Fibroblast of lung (primary cell): ENCODE measurements at regions not wholly inside any gene's neighbourhood (a gene's known extent, or its start where the extent isn't known, plus 50 kb on each side); places are given as distances from the start of the nearest gene placed in this dataset.

Experiments used
- CTCF ChIP-seq, 2 donors: IDR thresholded peaks in 1 of 2; conservative IDR thresholded peaks in 1 of 2; 1 replicate in 1 of 2; 2 replicates in 1 of 2; pipeline ENCODE4 v1.5.1; 2011 to 2012; ENCODE audit warnings: low read length in 2 of 2, control low read depth in 1 of 2, inconsistent platforms in 1 of 2, low read depth in 1 of 2, mild to moderate bottlenecking in 1 of 2
- EZH2 ChIP-seq: IDR thresholded peaks from 2 replicates; pipeline ENCODE4 v1.5.1; 2012; ENCODE audit warnings: low read length, control low read depth, mild to moderate bottlenecking; ENCODE audit errors: missing control alignments

- no peak for TF ChIP-seq CTCF (conservative IDR thresholded peaks at IDR 0.05 in 1 of 2, IDR thresholded peaks at IDR 0.05 in 1 of 2; ENCODE audit: low read depth in 1 of 2, low read length in 2 of 2)
- no peak for TF ChIP-seq EZH2
Observed at GRCh38 chr13:65830411-65831205, 1399.5 kb downstream of the PCDH9 start.
